SK-N-SH (cell line): ENCODE measurements at regions not wholly inside any gene's neighbourhood (a gene's known extent, or its start where the extent isn't known, plus 50 kb on each side); places are given as distances from the start of the nearest gene placed in this dataset.

Experiments used
- CTCF ChIA-PET: fragments of 300-600, 350-600 bp; formaldehyde crosslinking; extraction: SDS; loops from one replicate; lab custom pipeline; 2021; lab: Yijun Ruan, JAX
- POLR2A ChIA-PET: fragments of 350-600 bp; sonication (Branson Sonifier 250); formaldehyde crosslinking; extraction: SDS; loops from one replicate; lab custom pipeline; 2020; ENCODE audit warnings: antibody characterized with exemption, inconsistent platforms; lab: Yijun Ruan, JAX
- DNase-seq: peaks from one replicate; pipeline ENCODE4 v3.0.0; 2012
- H2AFZ ChIP-seq: fragments of 200-600 bp; sonication (generic); 2 replicates; pipeline ENCODE4 v1.8.1; 2016; ENCODE audit warnings: antibody characterized with exemption, mild to moderate bottlenecking, low read depth
- H3F3A ChIP-seq: fragments of 200-600 bp; sonication (generic); replicated peaks from 2 replicates; pipeline ENCODE3; 2016; ENCODE audit warnings: antibody characterized with exemption, mild to moderate bottlenecking; ENCODE audit not compliant: insufficient read depth
- H3K27ac ChIP-seq, 2 experiments: fragments of 200-500 bp in 1 of 2; fragments of 200-600 bp in 1 of 2; sonication (Bioruptor generic) in 1 of 2; sonication (generic), shearing (Covaris generic) in 1 of 2; 2 replicates each; pipeline versions ENCODE4 v1.5.1 to v1.6.1; 2014 to 2016; ENCODE audit warnings: low read depth in 2 of 2, inconsistent platforms in 1 of 2, low read length in 1 of 2, mild to moderate bottlenecking in 1 of 2, mixed read lengths in 1 of 2
- H3K27me3 ChIP-seq: fragments of 200-600 bp; sonication (generic), shearing (Covaris generic); 2 replicates; pipeline ENCODE4 v1.6.1; 2016; ENCODE audit warnings: mixed run types; ENCODE audit not compliant: insufficient read depth
- H3K36me3 ChIP-seq, 2 experiments: fragments of 200-500 bp in 1 of 2; fragments of 200-600 bp in 1 of 2; sonication (Bioruptor generic) in 1 of 2; sonication (generic) in 1 of 2; replicated peaks in 1 of 2; 2 replicates each; pipeline versions ENCODE3 to v1.5.1; 2014 to 2016; ENCODE audit warnings: low read length in 1 of 2, mild to moderate bottlenecking in 1 of 2; ENCODE audit not compliant: insufficient read depth in 2 of 2, control insufficient read depth in 1 of 2
- H3K4me1 ChIP-seq, 2 experiments: fragments of 200-500 bp in 1 of 2; fragments of 200-600 bp in 1 of 2; sonication (Bioruptor generic) in 1 of 2; sonication (generic), shearing (Covaris generic) in 1 of 2; 2 replicates each; pipeline versions ENCODE4 v1.5.1 to v1.6.1; 2014 to 2016; ENCODE audit warnings: low read depth in 1 of 2, low read length in 1 of 2, mixed run types in 1 of 2; ENCODE audit not compliant: insufficient read depth in 2 of 2, control insufficient read depth in 1 of 2
- H3K4me2 ChIP-seq: fragments of 200-600 bp; sonication (generic), shearing (Covaris generic); 2 replicates; pipeline ENCODE4 v1.6.1; 2017; ENCODE audit warnings: mixed run types
- H3K4me3 ChIP-seq, 2 experiments: fragments of 200-500 bp in 1 of 2; fragments of 200-600 bp in 1 of 2; sonication (Bioruptor generic) in 1 of 2; sonication (generic), shearing (Covaris generic) in 1 of 2; 2 replicates each; pipeline versions ENCODE4 v1.5.1 to v1.8.1; 2014 to 2016; ENCODE audit warnings: low read depth in 2 of 2, inconsistent platforms in 1 of 2, low read length in 1 of 2, mild to moderate bottlenecking in 1 of 2, mixed read lengths in 1 of 2, moderate library complexity in 1 of 2
- H3K79me2 ChIP-seq: fragments of 200-600 bp; sonication (generic); 2 replicates; pipeline ENCODE4 v1.8.1; 2017; ENCODE audit warnings: mild to moderate bottlenecking; ENCODE audit not compliant: insufficient read depth
- H3K9ac ChIP-seq: fragments of 200-600 bp; sonication (generic); 2 replicates; pipeline ENCODE4 v1.6.1; 2017; ENCODE audit warnings: mixed run types
- H3K9me2 ChIP-seq: fragments of 200-600 bp; sonication (generic); 2 replicates; pipeline ENCODE4 v1.6.1; 2017; ENCODE audit warnings: mixed run types
- H3K9me3 ChIP-seq: fragments of 200-600 bp; sonication (generic); 2 replicates; pipeline ENCODE4 v1.6.1; 2017; ENCODE audit warnings: mixed run types, mild to moderate bottlenecking, moderate library complexity
- H4K20me1 ChIP-seq: fragments of 200-600 bp; sonication (generic); 2 replicates; pipeline ENCODE4 v1.6.1; 2017; ENCODE audit warnings: mild to moderate bottlenecking, mixed run types; ENCODE audit not compliant: insufficient read depth
- EP300 ChIP-seq, 2 experiments: IDR thresholded peaks; 2 replicates each; pipeline versions ENCODE4 v1.4.0 to v1.6.1; 2012; ENCODE audit warnings: borderline replicate concordance in 1 of 2, low read depth in 1 of 2, low read length in 1 of 2
- EZH2phosphoT487 ChIP-seq: fragments of 200-600 bp; sonication (generic); IDR thresholded peaks from 2 replicates; pipeline ENCODE4 v1.6.1; 2017; ENCODE audit warnings: low read depth, mixed run types, mild to moderate bottlenecking, antibody characterized with exemption, moderate library complexity, borderline replicate concordance
- FOXJ3 ChIP-seq: sonication (generic); formaldehyde crosslinking; IDR thresholded peaks from 2 replicates; pipeline ENCODE4 v1.5.1; 2020; ENCODE audit warnings: mild to moderate bottlenecking, missing genetic modification reagents
- FOXM1 ChIP-seq: IDR thresholded peaks from 2 replicates; pipeline ENCODE4 v1.4.0; 2012; ENCODE audit warnings: low read depth, mild to moderate bottlenecking
- GABPA ChIP-seq: IDR thresholded peaks from 2 replicates; pipeline ENCODE4 v1.4.0; 2012; ENCODE audit warnings: low read depth, mild to moderate bottlenecking
- JUND ChIP-seq: IDR thresholded peaks from 2 replicates; pipeline ENCODE4 v1.4.0; 2012
- NRF1 ChIP-seq: IDR thresholded peaks from 2 replicates; pipeline ENCODE4 v1.6.1; 2012; ENCODE audit warnings: low read depth, mild to moderate bottlenecking, low read length
- POLR2AphosphoS5 ChIP-seq: IDR thresholded peaks from 2 replicates; pipeline ENCODE4 v1.6.1; 2012; ENCODE audit warnings: low read depth, low read length
- SIN3A ChIP-seq: IDR thresholded peaks from 2 replicates; pipeline ENCODE4 v1.6.1; 2012; ENCODE audit warnings: low read depth, mild to moderate bottlenecking, low read length, moderate library complexity, borderline replicate concordance
- SMC3 ChIP-seq: IDR thresholded peaks from 2 replicates; pipeline ENCODE4 v1.6.1; 2012; ENCODE audit warnings: low read depth, low read length, improper control_type of control experiment
- TCF12 ChIP-seq: IDR thresholded peaks from 2 replicates; pipeline ENCODE4 v1.4.0; 2012
- WGBS: methylation state at CpG from one replicate; pipeline ENCODE4 v1.1.6; 2017; ENCODE audit warnings: low lambda C conversion rate; 5-methylcytosine and 5-hydroxymethylcytosine counted together
- TF ChIP-seq, protein P1 (sequence below): IDR thresholded peaks from 2 replicates; pipeline ENCODE4 v1.6.1; 2012; ENCODE audit warnings: mild to moderate bottlenecking, low read depth, low read length, moderate library complexity
- TF ChIP-seq, protein P2 (sequence below): IDR thresholded peaks from 2 replicates; pipeline ENCODE4 v1.4.0; 2012; ENCODE audit warnings: low read depth
- TF ChIP-seq, protein P3 (sequence below): fragments of 150-350 bp; IDR thresholded peaks from 2 replicates; pipeline ENCODE4 v1.6.1; 2016; ENCODE audit warnings: mild to moderate bottlenecking, low read depth, low read length

DNA sequence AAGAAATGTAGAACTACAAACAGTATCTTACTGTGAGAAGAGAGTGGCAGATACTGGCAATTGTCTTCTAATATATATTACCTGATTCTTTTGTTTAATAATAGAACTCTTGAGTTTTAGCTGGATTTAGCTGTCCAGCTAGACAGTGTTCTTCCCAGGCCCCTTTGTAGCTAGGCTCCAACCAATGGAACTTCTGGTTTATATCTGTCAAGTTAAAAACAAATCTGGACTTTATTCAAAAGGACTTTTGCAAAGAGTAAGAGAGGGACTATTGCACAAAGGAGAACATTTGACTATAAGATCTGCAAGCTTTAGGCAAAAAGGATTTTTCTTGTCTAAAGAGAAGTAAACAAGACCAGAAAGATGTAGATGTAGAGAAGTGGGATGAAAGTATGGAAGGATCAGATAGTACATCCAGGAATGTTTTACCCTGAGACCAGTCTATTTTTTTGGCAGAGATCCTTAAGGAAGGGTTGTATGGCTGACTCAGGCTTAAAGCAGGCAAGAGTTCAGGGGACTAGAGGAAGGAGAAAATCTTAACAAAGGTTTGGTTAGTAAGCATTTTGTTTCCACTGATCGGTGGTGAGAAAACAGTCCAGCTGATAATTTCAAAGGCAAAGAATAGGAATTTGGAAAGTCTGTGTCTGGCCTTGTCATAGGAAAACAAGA, 111.1 kb upstream of the PLEKHA5 start (continued):
- TF ChIP-seq, protein P1, sequence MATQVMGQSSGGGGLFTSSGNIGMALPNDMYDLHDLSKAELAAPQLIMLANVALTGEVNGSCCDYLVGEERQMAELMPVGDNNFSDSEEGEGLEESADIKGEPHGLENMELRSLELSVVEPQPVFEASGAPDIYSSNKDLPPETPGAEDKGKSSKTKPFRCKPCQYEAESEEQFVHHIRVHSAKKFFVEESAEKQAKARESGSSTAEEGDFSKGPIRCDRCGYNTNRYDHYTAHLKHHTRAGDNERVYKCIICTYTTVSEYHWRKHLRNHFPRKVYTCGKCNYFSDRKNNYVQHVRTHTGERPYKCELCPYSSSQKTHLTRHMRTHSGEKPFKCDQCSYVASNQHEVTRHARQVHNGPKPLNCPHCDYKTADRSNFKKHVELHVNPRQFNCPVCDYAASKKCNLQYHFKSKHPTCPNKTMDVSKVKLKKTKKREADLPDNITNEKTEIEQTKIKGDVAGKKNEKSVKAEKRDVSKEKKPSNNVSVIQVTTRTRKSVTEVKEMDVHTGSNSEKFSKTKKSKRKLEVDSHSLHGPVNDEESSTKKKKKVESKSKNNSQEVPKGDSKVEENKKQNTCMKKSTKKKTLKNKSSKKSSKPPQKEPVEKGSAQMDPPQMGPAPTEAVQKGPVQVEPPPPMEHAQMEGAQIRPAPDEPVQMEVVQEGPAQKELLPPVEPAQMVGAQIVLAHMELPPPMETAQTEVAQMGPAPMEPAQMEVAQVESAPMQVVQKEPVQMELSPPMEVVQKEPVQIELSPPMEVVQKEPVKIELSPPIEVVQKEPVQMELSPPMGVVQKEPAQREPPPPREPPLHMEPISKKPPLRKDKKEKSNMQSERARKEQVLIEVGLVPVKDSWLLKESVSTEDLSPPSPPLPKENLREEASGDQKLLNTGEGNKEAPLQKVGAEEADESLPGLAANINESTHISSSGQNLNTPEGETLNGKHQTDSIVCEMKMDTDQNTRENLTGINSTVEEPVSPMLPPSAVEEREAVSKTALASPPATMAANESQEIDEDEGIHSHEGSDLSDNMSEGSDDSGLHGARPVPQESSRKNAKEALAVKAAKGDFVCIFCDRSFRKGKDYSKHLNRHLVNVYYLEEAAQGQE: no peak
- TF ChIP-seq FOXM1 (no peak), EZH2phosphoT487 (no peak), SIN3A (no peak), EP300 (IDR thresholded peaks at IDR 0.05; ENCODE audit: borderline replicate concordance in 1 of 2, low read depth in 1 of 2, low read length in 1 of 2) (0 out of 4 replicates have a peak, but pooled peaks of 1 of the 2 experiments have one; percentile 15)
- TF ChIP-seq, protein P2, sequence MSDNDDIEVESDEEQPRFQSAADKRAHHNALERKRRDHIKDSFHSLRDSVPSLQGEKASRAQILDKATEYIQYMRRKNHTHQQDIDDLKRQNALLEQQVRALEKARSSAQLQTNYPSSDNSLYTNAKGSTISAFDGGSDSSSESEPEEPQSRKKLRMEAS: no peak

DNA sequence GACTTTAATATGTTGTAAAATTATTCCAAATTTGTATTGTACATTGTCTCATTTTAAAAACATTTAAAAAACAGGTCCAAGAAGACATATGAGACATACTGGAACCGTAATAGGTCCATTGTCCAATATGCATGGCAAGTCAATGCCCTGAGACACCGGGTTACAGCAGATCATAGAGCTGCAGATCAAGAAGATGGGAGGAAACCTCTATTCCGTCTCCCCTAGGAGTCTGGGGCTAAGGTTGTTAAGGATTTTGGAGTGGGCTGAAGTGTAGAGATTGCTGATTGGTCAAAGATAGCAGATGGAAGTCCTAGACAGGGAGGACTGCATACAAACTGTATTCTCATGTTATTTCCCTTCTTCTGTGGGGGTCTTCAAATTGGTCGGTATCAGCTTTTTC, 108.3 kb upstream of the PLEKHA5 start:
- H3K9ac ChIP-seq: no peak overlapping the region
- no peak overlapping the region for H3K27ac ChIP-seq
- H2AFZ ChIP-seq: no peak overlapping the region
- 0 out of 2 replicates have a peak, but pooled peaks cover 4% of the 10 kb centered on the region for H3K9me3 ChIP-seq
- H3K36me3 ChIP-seq: no peaks in the 10 kb centered on the region
- H3K4me1 ChIP-seq: peaks cover 0 to 11% of the 10 kb centered on the region in 2 experiments; a peak in 1 of 4 replicates
- H3K4me2 ChIP-seq: no peak overlapping the region
- TF ChIP-seq SIN3A: no peak
- TF ChIP-seq, protein P3, sequence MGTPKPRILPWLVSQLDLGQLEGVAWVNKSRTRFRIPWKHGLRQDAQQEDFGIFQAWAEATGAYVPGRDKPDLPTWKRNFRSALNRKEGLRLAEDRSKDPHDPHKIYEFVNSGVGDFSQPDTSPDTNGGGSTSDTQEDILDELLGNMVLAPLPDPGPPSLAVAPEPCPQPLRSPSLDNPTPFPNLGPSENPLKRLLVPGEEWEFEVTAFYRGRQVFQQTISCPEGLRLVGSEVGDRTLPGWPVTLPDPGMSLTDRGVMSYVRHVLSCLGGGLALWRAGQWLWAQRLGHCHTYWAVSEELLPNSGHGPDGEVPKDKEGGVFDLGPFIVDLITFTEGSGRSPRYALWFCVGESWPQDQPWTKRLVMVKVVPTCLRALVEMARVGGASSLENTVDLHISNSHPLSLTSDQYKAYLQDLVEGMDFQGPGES: no peak
- H3K79me2 ChIP-seq: no peaks in the 10 kb centered on the region
- no peaks in the 10 kb centered on the region for H3K27me3 ChIP-seq
- H3K4me3 ChIP-seq: no peak overlapping the region
- 65% methylated on average over 4 of the region's 4 CpGs for WGBS
- no peaks in the 10 kb centered on the region for H4K20me1 ChIP-seq
- CTCF ChIA-PET: no interaction called here
- POLR2A ChIA-PET: no interaction called here
- H3K9me2 ChIP-seq: no peaks in the 10 kb centered on the region
- DNase-seq: no peak
- peaks cover 17% of the 10 kb centered on the region for H3F3A ChIP-seq

DNA sequence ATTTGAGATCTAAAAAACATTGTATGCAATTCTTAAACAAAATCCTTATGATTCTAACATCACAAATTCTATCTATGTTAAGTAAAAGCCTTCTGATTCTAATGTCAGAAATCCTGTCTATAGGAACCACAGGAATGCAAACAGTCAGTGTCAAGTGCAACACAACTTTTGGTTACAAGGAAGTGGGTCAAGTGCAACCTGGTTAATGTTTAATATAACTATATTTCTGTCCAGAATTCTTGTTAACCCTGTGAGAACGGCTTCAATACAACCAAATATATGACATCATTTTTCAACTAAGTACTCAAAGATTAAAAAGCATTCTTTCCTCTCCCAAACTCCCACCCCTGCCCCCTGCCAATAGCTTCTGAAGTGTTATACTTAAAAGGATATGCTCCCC, 107.9 kb upstream of the PLEKHA5 start:
- Histone ChIP-seq H3K4me3 (no peak overlapping the region), H3K27ac (no peak overlapping the region), H3K9me2 (no peaks in the 10 kb centered on the region), H3K79me2 (no peaks in the 10 kb centered on the region), H3K9me3 (0 out of 2 replicates have a peak, but pooled peaks cover 4% of the 10 kb centered on the region), H4K20me1 (no peaks in the 10 kb centered on the region), H3K27me3 (no peaks in the 10 kb centered on the region), H3K9ac (no peak overlapping the region), H3K4me2 (no peak overlapping the region), H2AFZ (no peak overlapping the region), H3F3A (peaks cover 17% of the 10 kb centered on the region), H3K4me1 (peaks cover 0 to 11% of the 10 kb centered on the region in 2 experiments; a peak in 1 of 4 replicates), H3K36me3 (no peaks in the 10 kb centered on the region)
- WGBS: 36% methylated on average over 1 of the region's 1 CpG
- ChIA-PET CTCF (no interaction called here), POLR2A (no interaction called here)
- no peak for DNase-seq
- TF ChIP-seq NRF1 (no peak), JUND (no peak), EP300 (IDR thresholded peaks at IDR 0.05; ENCODE audit: borderline replicate concordance in 1 of 2, low read depth in 1 of 2, low read length in 1 of 2) (no peak), FOXJ3 (CRISPR knock-in tag) (no peak), GABPA (no peak), SIN3A (no peak), TCF12 (no peak), POLR2AphosphoS5 (no peak), EZH2phosphoT487 (no peak), SMC3 (no peak)
- TF ChIP-seq, protein P2: no peak
- TF ChIP-seq, protein P1: no peak
